H1 (cell line): ENCODE measurements at regions not wholly inside any gene's neighbourhood (a gene's known extent, or its start where the extent isn't known, plus 50 kb on each side); places are given as distances from the start of the nearest gene placed in this dataset.

Experiments used
- CTCF ChIA-PET: fragments of 300-600 bp; sonication (Branson Sonifier 250); formaldehyde crosslinking; loops from one replicate; lab custom pipeline; 2021; ENCODE audit not compliant: partially characterized antibody; lab: Charles Lee
- POLR2A ChIA-PET: fragments of 300-600 bp; sonication (Branson Sonifier 250); formaldehyde crosslinking; loops from one replicate; lab custom pipeline; 2021; ENCODE audit warnings: inconsistent platforms; ENCODE audit not compliant: partially characterized antibody; lab: Charles Lee
- DNase-seq, 2 experiments: peaks; one replicate each; pipeline versions ENCODE4 v3.0.0 to v3.0.0-alpha.2; 2010 to 2022; ENCODE audit warnings: low spot score in 2 of 2, low read depth in 1 of 2, mixed read lengths in 1 of 2
- FAIRE-seq: peaks from 2 replicates; lab custom pipeline; 2011; peaks lifted over from hg19 to GRCh38; lab: Jason Lieb, UNC
- H2AFZ ChIP-seq: 2 replicates; pipeline ENCODE4 v1.8.1; 2012; ENCODE audit warnings: low read length, inconsistent platforms
- H2AK5ac ChIP-seq: 2 replicates; pipeline ENCODE4 v1.6.1; 2013; ENCODE audit warnings: low read depth, low read length
- H2BK120ac ChIP-seq: replicated peaks from 2 replicates; pipeline ENCODE3; 2013; ENCODE audit warnings: low read depth, low read length, inconsistent platforms
- H2BK12ac ChIP-seq: 2 replicates; pipeline ENCODE4 v1.6.1; 2013; ENCODE audit warnings: low read depth, low read length
- H2BK15ac ChIP-seq: 2 replicates; pipeline ENCODE4 v1.6.1; 2013; ENCODE audit warnings: low read length
- H2BK20ac ChIP-seq: 2 replicates; pipeline ENCODE4 v1.6.1; 2013; ENCODE audit warnings: low read length
- H2BK5ac ChIP-seq: 2 replicates; pipeline ENCODE4 v1.6.1; 2013; ENCODE audit warnings: low read depth, low read length
- H3K14ac ChIP-seq: 2 replicates; pipeline ENCODE4 v1.6.1; 2013; ENCODE audit warnings: inconsistent platforms; ENCODE audit not compliant: insufficient read length
- H3K18ac ChIP-seq: 2 replicates; pipeline ENCODE4 v1.6.1; 2013; ENCODE audit warnings: low read length; ENCODE audit errors: extremely low read depth
- H3K23ac ChIP-seq: 2 replicates; pipeline ENCODE4 v1.6.1; 2013; ENCODE audit warnings: inconsistent platforms; ENCODE audit not compliant: insufficient read length
- H3K23me2 ChIP-seq: 2 replicates; pipeline ENCODE4 v1.6.1; 2013; ENCODE audit warnings: low read depth, low read length
- H3K27ac ChIP-seq: 2 replicates; pipeline ENCODE4 v1.6.1; 2011; ENCODE audit warnings: low read depth, low read length, inconsistent platforms
- H3K27me3 ChIP-seq, 4 experiments: replicated peaks in 1 of 4; 1 replicate in 1 of 4; 2 replicates in 3 of 4; pipeline versions ENCODE4 v1.6.1 to v1.8.1; 2011 to 2013; ENCODE audit warnings: low read length in 3 of 4, mild to moderate bottlenecking in 3 of 4, inconsistent platforms in 2 of 4, mixed read lengths in 2 of 4, moderate library complexity in 1 of 4; ENCODE audit not compliant: control insufficient read depth in 3 of 4, insufficient read depth in 3 of 4; ENCODE audit errors: extremely low read depth in 1 of 4
- H3K36me3 ChIP-seq, 4 experiments: 2 replicates each; pipeline versions ENCODE4 v1.6.1 to v1.8.1; 2011 to 2013; ENCODE audit warnings: mild to moderate bottlenecking in 4 of 4, low read length in 3 of 4, moderate library complexity in 2 of 4, control low read depth in 1 of 4, inconsistent platforms in 1 of 4; ENCODE audit not compliant: insufficient read depth in 4 of 4, control insufficient read depth in 2 of 4
- H3K4ac ChIP-seq: replicated peaks from 2 replicates; pipeline ENCODE3; 2013; ENCODE audit warnings: low read length, low read depth, mixed read lengths, inconsistent platforms; ENCODE audit not compliant: insufficient read length
- H3K4me1 ChIP-seq, 4 experiments: replicated peaks in 1 of 4; 1 replicate in 1 of 4; 2 replicates in 3 of 4; pipeline versions ENCODE4 v1.6.1 to v1.8.1; 2011 to 2013; ENCODE audit warnings: low read length in 3 of 4, inconsistent platforms in 2 of 4, mixed read lengths in 1 of 4; ENCODE audit not compliant: insufficient read depth in 4 of 4, control insufficient read depth in 3 of 4
- H3K4me2 ChIP-seq, 2 experiments: 2 replicates each; pipeline versions ENCODE4 v1.6.1 to v1.8.1; 2011 to 2013; ENCODE audit warnings: low read depth in 2 of 2, low read length in 2 of 2, control low read depth in 1 of 2, inconsistent platforms in 1 of 2, mild to moderate bottlenecking in 1 of 2; ENCODE audit not compliant: insufficient read depth in 1 of 2
- H3K4me3 ChIP-seq, 4 experiments: fragments of 200-600, 300-600 bp in 1 of 4; sonication (generic), shearing (Covaris generic), sonication (Bioruptor Twin) in 1 of 4; 2 replicates each; pipeline versions ENCODE4 v1.5.1 to v1.8.1; 2011 to 2016; ENCODE audit warnings: low read length in 4 of 4, low read depth in 3 of 4, control low read depth in 2 of 4, inconsistent platforms in 2 of 4, mild to moderate bottlenecking in 2 of 4, mixed read lengths in 1 of 4, moderate library complexity in 1 of 4; ENCODE audit not compliant: insufficient read depth in 2 of 4; ENCODE audit errors: extremely low read depth in 1 of 4
- H3K56ac ChIP-seq: replicated peaks from 2 replicates; pipeline ENCODE3; 2013; ENCODE audit warnings: low read depth, mild to moderate bottlenecking, mixed read lengths, low read length, inconsistent platforms; ENCODE audit not compliant: insufficient read length
- H3K79me1 ChIP-seq: 2 replicates; pipeline ENCODE4 v1.6.1; 2013; ENCODE audit warnings: low read depth, low read length, control low read depth
- H3K79me2 ChIP-seq, 2 experiments: 2 replicates each; pipeline versions ENCODE4 v1.6.1 to v1.8.1; 2012 to 2013; ENCODE audit warnings: low read length in 2 of 2, mild to moderate bottlenecking in 2 of 2, inconsistent platforms in 1 of 2; ENCODE audit not compliant: insufficient read depth in 2 of 2, control insufficient read depth in 1 of 2
- H3K9ac ChIP-seq, 4 experiments: replicated peaks in 1 of 4; 1 replicate in 1 of 4; 2 replicates in 3 of 4; pipeline versions ENCODE4 v1.6.1 to v1.8.1; 2011 to 2013; ENCODE audit warnings: low read depth in 3 of 4, low read length in 3 of 4, control low read depth in 2 of 4, mild to moderate bottlenecking in 2 of 4, moderate library complexity in 2 of 4, inconsistent platforms in 1 of 4; ENCODE audit errors: extremely low read depth in 1 of 4
- H3K9me3 ChIP-seq, 2 experiments: 2 replicates each; pipeline versions ENCODE4 v1.6.1 to v1.8.1; 2012 to 2013; ENCODE audit warnings: mild to moderate bottlenecking in 2 of 2, moderate library complexity in 2 of 2, control low read depth in 1 of 2, inconsistent platforms in 1 of 2, low read depth in 1 of 2, low read length in 1 of 2, mixed read lengths in 1 of 2; ENCODE audit not compliant: insufficient read depth in 2 of 2
- H4K20me1 ChIP-seq, 2 experiments: replicated peaks in 1 of 2; 2 replicates each; pipeline versions ENCODE3 to v1.8.1; 2011 to 2013; ENCODE audit warnings: inconsistent platforms in 2 of 2, low read length in 2 of 2, mild to moderate bottlenecking in 1 of 2; ENCODE audit not compliant: insufficient read depth in 2 of 2, control insufficient read depth in 1 of 2
- H4K5ac ChIP-seq: 2 replicates; pipeline ENCODE4 v1.6.1; 2013; ENCODE audit warnings: low read length, low read depth, mixed read lengths, inconsistent platforms; ENCODE audit not compliant: insufficient read length
- H4K8ac ChIP-seq: 2 replicates; pipeline ENCODE4 v1.8.0; 2013; ENCODE audit warnings: mild to moderate bottlenecking, moderate library complexity, low read length, inconsistent platforms; ENCODE audit not compliant: insufficient read depth; ENCODE audit errors: extremely low read depth
- H4K91ac ChIP-seq: replicated peaks from 2 replicates; pipeline ENCODE3; 2013; ENCODE audit warnings: low read length, mixed read lengths, inconsistent platforms; ENCODE audit not compliant: insufficient read length
- CREB1 ChIP-seq: IDR thresholded peaks from 2 replicates; pipeline ENCODE4 v1.6.1; 2012; ENCODE audit warnings: inconsistent platforms
- E2F6 ChIP-seq: IDR thresholded peaks from 2 replicates; pipeline ENCODE4 v1.6.1; 2012; ENCODE audit warnings: inconsistent platforms
- JUN ChIP-seq: IDR thresholded peaks from 2 replicates; pipeline ENCODE4 v1.6.1; 2011; ENCODE audit warnings: low read depth, mild to moderate bottlenecking, improper control_type of control experiment, low read length
- RAD21 ChIP-seq, 2 experiments: IDR thresholded peaks in 1 of 2; conservative IDR thresholded peaks in 1 of 2; 2 replicates each; pipeline ENCODE4 v1.6.1; 2011; ENCODE audit warnings: low read depth in 2 of 2, low read length in 2 of 2, improper control_type of control experiment in 1 of 2, inconsistent platforms in 1 of 2, mild to moderate bottlenecking in 1 of 2, moderate library complexity in 1 of 2
- SP2 ChIP-seq: IDR thresholded peaks from 2 replicates; pipeline ENCODE4 v1.6.1; 2012; ENCODE audit warnings: mild to moderate bottlenecking, low read length, inconsistent platforms
- SUZ12 ChIP-seq: fragments of 200-600 bp; sonication (generic); IDR thresholded peaks from 2 replicates; pipeline ENCODE4 v1.6.1; 2012; ENCODE audit warnings: mild to moderate bottlenecking, inconsistent platforms, low read length, moderate library complexity, mixed read lengths
- TAF1 ChIP-seq: IDR thresholded peaks from 2 replicates; pipeline ENCODE4 v1.6.1; 2011; ENCODE audit warnings: mild to moderate bottlenecking, low read depth, low read length
- WGBS, 2 experiments: shearing (Covaris generic) in 1 of 2; methylation state at CpG; one replicate each; pipeline versions ENCODE4 v1.1.6 to v1.1.7; 2013 to 2015; ENCODE audit warnings: low lambda C conversion rate in 2 of 2, mixed read lengths in 2 of 2, inconsistent platforms in 1 of 2, low coverage in 1 of 2, missing lambda C conversion rate in 1 of 2; ENCODE audit not compliant: insufficient replicate concordance in 2 of 2, insufficient coverage in 1 of 2, insufficient read length in 1 of 2; ENCODE audit errors: extremely low coverage in 1 of 2, missing lambda C conversion rate in 1 of 2; 5-methylcytosine and 5-hydroxymethylcytosine counted together

GRCh38 chr13:80029170-80029569 lies 311.8 kb downstream of the SPRY2 start:
- no peaks in the 10 kb centered on the region for H3K9me3 ChIP-seq
- CTCF ChIA-PET, result interaction anchor here (0.5 kb wide), 1 partner anchor 56 kb away, joined by 4 read pairs; no protein-coding TSS in a partner anchor

More at GRCh38 chr13:80029170-80029569, 311.8 kb downstream of the SPRY2 start:
- H2BK20ac ChIP-seq, result no peak overlapping the region
- H3K27me3 ChIP-seq, result no peaks in the 10 kb centered on the region
- 94% methylated on average over 2 of the region's 2 CpGs; no CpG with 5 or more reads in 1 of the 2 experiments for WGBS, 2 experiments
- no peak overlapping the region for H2AK5ac ChIP-seq
- H3K56ac ChIP-seq, result no peak overlapping the region
- no peak overlapping the region for H3K9ac ChIP-seq
- no peak overlapping the region for H4K91ac ChIP-seq
- H4K20me1 ChIP-seq, result no peaks in the 10 kb centered on the region
- no peak for DNase-seq
- no peak for FAIRE-seq
- H3K4ac ChIP-seq, result no peak overlapping the region
- no peak overlapping the region for H2BK120ac ChIP-seq
- H3K4me3 ChIP-seq, result no peak overlapping the region
- POLR2A ChIA-PET, result no interaction called here
- no peak overlapping the region for H3K23ac ChIP-seq
- no peak overlapping the region for H3K27ac ChIP-seq
- no peaks in the 10 kb centered on the region for H3K4me1 ChIP-seq
- H3K23me2 ChIP-seq, result no peaks in the 10 kb centered on the region
- no peaks in the 10 kb centered on the region for H3K79me1 ChIP-seq
- no peak overlapping the region for H3K14ac ChIP-seq
- no peak for TF ChIP-seq RAD21 (IDR thresholded peaks at IDR 0.05 in 1 of 2, conservative IDR thresholded peaks at IDR 0.05 in 1 of 2; ENCODE audit: low read depth in 2 of 2, low read length in 2 of 2)
- TF ChIP-seq TAF1, result no peak
- no peak for TF ChIP-seq CREB1
- TF ChIP-seq SUZ12, result no peak
- no peak for TF ChIP-seq JUN
- no peak for TF ChIP-seq E2F6
- no peak for TF ChIP-seq SP2
- TF ChIP-seq, all 59 proteins: peak for 0
- H4K5ac ChIP-seq, result no peak overlapping the region
- H2BK12ac ChIP-seq, result no peak overlapping the region
- H3K4me2 ChIP-seq, result no peak overlapping the region
- no peak overlapping the region for H2BK5ac ChIP-seq
- no peaks in the 10 kb centered on the region for H3K36me3 ChIP-seq
- H4K8ac ChIP-seq, result no peak overlapping the region
- H2AFZ ChIP-seq, result no peak overlapping the region
- H2BK15ac ChIP-seq, result no peak overlapping the region
- H3K79me2 ChIP-seq, result no peaks in the 10 kb centered on the region
- H3K18ac ChIP-seq, result no peak overlapping the region
